ENCODE measurements at regions not wholly inside any gene's neighbourhood (a gene's known extent, or its start where the extent isn't known, plus 50 kb on each side); places are given as distances from the start of the nearest gene placed in this dataset.

GRCh38 chr12:14194572-14194971 lies 170.9 kb upstream of the ATF7IP start:
- Histone ChIP-seq H3K4me3 (no peak overlapping the region), H3K9me3 (no peaks in the 10 kb centered on the region), H3K4me1 (no peaks in the 10 kb centered on the region), H3K36me3 (no peaks in the 10 kb centered on the region), H3K27ac (replicated peaks in 1 of 4) (no peak overlapping the region), H3K27me3 (peaks cover 0 to 9% (median 0%) of the 10 kb centered on the region in 4 donors)
- DNase-seq (ENCODE audit: extremely low spot score): no peak
- TF ChIP-seq EP300 (IDR thresholded peaks at IDR 0.05): no peak
- TF ChIP-seq POLR2A (IDR thresholded peaks at IDR 0.05; ENCODE audit: low read depth): no peak
- TF ChIP-seq POLR2AphosphoS5 (IDR thresholded peaks at IDR 0.05): no peak
- no peak for TF ChIP-seq CTCF (IDR thresholded peaks at IDR 0.05)
- intact Hi-C loops (cut with DNase I): no loop called here
- 90% methylated on average over 11 of the region's 11 CpGs for WGBS

GRCh38 chr12:14199455-14200198 lies 165.9 kb upstream of the ATF7IP start:
- no peak for DNase-seq (ENCODE audit: extremely low spot score)
- Histone ChIP-seq H3K27me3 (no peaks in the 10 kb centered on the region), H3K27ac (replicated peaks in 1 of 4) (no peak overlapping the region), H3K4me3 (no peak overlapping the region), H3K36me3 (no peaks in the 10 kb centered on the region), H3K9me3 (no peaks in the 10 kb centered on the region), H3K4me1 (no peaks in the 10 kb centered on the region)
- 86% methylated on average over 4 of the region's 4 CpGs for WGBS
- TF ChIP-seq POLR2A (IDR thresholded peaks at IDR 0.05; ENCODE audit: low read depth): no peak
- no peak for TF ChIP-seq POLR2AphosphoS5 (IDR thresholded peaks at IDR 0.05)
- TF ChIP-seq EP300 (IDR thresholded peaks at IDR 0.05): no peak
- no peak for TF ChIP-seq CTCF (IDR thresholded peaks at IDR 0.05)
- intact Hi-C loops (cut with DNase I): no loop called here

- no peaks in the 10 kb centered on the region for H3K4me1 ChIP-seq
- H3K27me3 ChIP-seq: no peaks in the 10 kb centered on the region
- H3K27ac ChIP-seq (replicated peaks in 1 of 4): no peak overlapping the region
- H3K9me3 ChIP-seq: no peaks in the 10 kb centered on the region
- DNase-seq (ENCODE audit: extremely low spot score): no peak
- intact Hi-C loops (cut with DNase I): no loop called here
- no peak overlapping the region for H3K4me3 ChIP-seq
- TF ChIP-seq POLR2AphosphoS5 (IDR thresholded peaks at IDR 0.05) (no peak), CTCF (IDR thresholded peaks at IDR 0.05) (no peak), POLR2A (IDR thresholded peaks at IDR 0.05; ENCODE audit: low read depth) (no peak), EP300 (IDR thresholded peaks at IDR 0.05) (no peak)
- WGBS: 92% methylated on average over 2 of the region's 2 CpGs
- no peaks in the 10 kb centered on the region for H3K36me3 ChIP-seq
Observed at GRCh38 chr12:14200598-14200997, 164.9 kb upstream of the ATF7IP start.

GRCh38 chr12:14201291-14201690 lies 164.2 kb upstream of the ATF7IP start:
- Histone ChIP-seq H3K36me3 (no peaks in the 10 kb centered on the region), H3K4me1 (no peaks in the 10 kb centered on the region), H3K27ac (replicated peaks in 1 of 4) (no peak overlapping the region), H3K9me3 (no peaks in the 10 kb centered on the region), H3K4me3 (no peak overlapping the region), H3K27me3 (no peaks in the 10 kb centered on the region)
- no peak for DNase-seq (ENCODE audit: extremely low spot score)
- no peak for TF ChIP-seq EP300 (IDR thresholded peaks at IDR 0.05)
- TF ChIP-seq CTCF (IDR thresholded peaks at IDR 0.05): no peak
- TF ChIP-seq POLR2A (IDR thresholded peaks at IDR 0.05; ENCODE audit: low read depth): no peak
- TF ChIP-seq POLR2AphosphoS5 (IDR thresholded peaks at IDR 0.05): no peak
- intact Hi-C loops (cut with DNase I): no loop called here
- 100% methylated on average over 1 of the region's 1 CpG for WGBS

Measured in esophagus muscularis mucosa (tissue), 4 donors.